Adrenal gland (tissue), 9 donors: ENCODE measurements at regions not wholly inside any gene's neighbourhood (a gene's known extent, or its start where the extent isn't known, plus 50 kb on each side); places are given as distances from the start of the nearest gene placed in this dataset.
A peak's percentile ranks its signal among the peaks of the same experiment; 100 is the strongest.

Experiments used
- DNase-seq, 7 donors: peaks; one replicate each; pipeline ENCODE4 v3.0.0-alpha.2; 2019 to 2020
- H3K27ac ChIP-seq, 5 donors: fragments of 200-600 bp; sonication (generic) in 4 of 5; 1 replicate in 3 of 5; 2 replicates in 2 of 5; pipeline versions ENCODE4 v1.5.1 to v1.8.0; 2016 to 2020; ENCODE audit warnings: mild to moderate bottlenecking in 1 of 5
- H3K27me3 ChIP-seq: fragments of 200-600 bp; 2 replicates; pipeline ENCODE4 v1.8.0; 2021
- H3K36me3 ChIP-seq, 2 donors: fragments of 200-600 bp; replicated peaks in 1 of 2; 1 replicate in 1 of 2; 2 replicates in 1 of 2; pipeline versions ENCODE4 v1.5.1 to v1.8.0; 2018 to 2022
- H3K4me1 ChIP-seq, 2 donors: fragments of 200-600 bp; replicated peaks in 1 of 2; 1 replicate in 1 of 2; 2 replicates in 1 of 2; pipeline versions ENCODE4 v1.5.1 to v1.8.0; 2018 to 2021
- H3K4me3 ChIP-seq, 4 donors: fragments of 200-600 bp; sonication (generic) in 3 of 4; one replicate each; pipeline ENCODE4 v1.5.1; 2016 to 2018
- H3K9me3 ChIP-seq, 3 donors: fragments of 200-600 bp; sonication (generic) in 1 of 3; replicated peaks in 1 of 3; 1 replicate in 2 of 3; 2 replicates in 1 of 3; pipeline versions ENCODE4 v1.5.1 to v1.8.0; 2016 to 2021
- POLR2A ChIP-seq, 2 donors: fragments of 450-650 bp; IDR thresholded peaks; one replicate each; pipeline ENCODE4 v1.6.1; 2017; ENCODE audit warnings: antibody characterized with exemption in 2 of 2, mild to moderate bottlenecking in 2 of 2, moderate library complexity in 1 of 2
- WGBS, 4 donors: extraction: QIAGEN DNeasy Blood & Tissue Kit in 2 of 4; methylation state at CpG; one replicate each; pipeline versions ENCODE4 v1.1.5 to v1.1.7; 2013 to 2017; 5-methylcytosine and 5-hydroxymethylcytosine counted together
- intact Hi-C, 2 donors: fragments of 100-400 bp; cut with DNase I; formaldehyde crosslinking; loops; one replicate each; pipeline versions ENCODE4 v1.14.1 to v1.15.0; 2022 to 2023
- TF ChIP-seq, protein P1 (sequence below), 6 experiments: fragments of 450-650 bp in 4 of 6; fragments of 200-600 bp in 2 of 6; sonication (generic) in 1 of 6; IDR thresholded peaks; 1 replicate in 5 of 6; 2 replicates in 1 of 6; pipeline versions ENCODE4 v1.5.1 to v1.8.0; 2016 to 2021; ENCODE audit warnings: antibody characterized with exemption in 6 of 6, mild to moderate bottlenecking in 2 of 6, moderate library complexity in 1 of 6
- donor health status: healthy with polysubstance abuse.
- donor health status: Bipolar disorder and iron deficiency.
- donor health status: DM: yes; HTN: yes; CAD: no.
- donor health status: DM: no; HTN: no; CAD: no.
- donor health status: DM: no; HTN: no; CAD: no.

DNA sequence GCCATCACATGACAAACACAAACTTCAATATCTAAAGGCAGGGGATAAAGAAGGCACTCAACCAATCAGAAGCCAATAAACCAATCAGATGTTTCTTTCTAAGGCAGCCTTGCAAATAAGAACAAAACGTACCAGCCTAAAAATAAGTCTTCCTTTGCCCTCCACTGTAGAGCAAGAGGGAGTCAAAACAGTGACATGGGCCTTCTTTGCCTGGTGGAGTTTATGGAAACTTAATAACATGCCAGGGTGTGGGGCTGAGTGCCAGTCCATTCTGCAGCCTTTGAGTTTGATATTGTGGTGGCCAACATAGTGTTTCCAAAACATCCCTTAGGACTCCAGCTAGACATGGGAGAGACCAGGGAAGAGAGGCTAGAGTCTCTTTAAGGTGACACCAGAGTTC is 126.1 kb upstream of the NECTIN1 start:
- H3K27me3 ChIP-seq = peaks cover 7% of the 10 kb centered on the region
- H3K4me3 ChIP-seq = no peak overlapping the region
- DNase-seq = no peak
- H3K27ac ChIP-seq = peak overlapping the region in 2 of 5 donors; percentile 2 to 17
- no peaks in the 10 kb centered on the region for H3K4me1 ChIP-seq
- H3K36me3 ChIP-seq = no peaks in the 10 kb centered on the region
- H3K9me3 ChIP-seq = no peaks in the 10 kb centered on the region
- WGBS, 4 donors = 46 to 69% (median 53%) methylated on average over 1 of the region's 1 CpG
- intact Hi-C loops = no loop called here
- TF ChIP-seq, protein P1, sequence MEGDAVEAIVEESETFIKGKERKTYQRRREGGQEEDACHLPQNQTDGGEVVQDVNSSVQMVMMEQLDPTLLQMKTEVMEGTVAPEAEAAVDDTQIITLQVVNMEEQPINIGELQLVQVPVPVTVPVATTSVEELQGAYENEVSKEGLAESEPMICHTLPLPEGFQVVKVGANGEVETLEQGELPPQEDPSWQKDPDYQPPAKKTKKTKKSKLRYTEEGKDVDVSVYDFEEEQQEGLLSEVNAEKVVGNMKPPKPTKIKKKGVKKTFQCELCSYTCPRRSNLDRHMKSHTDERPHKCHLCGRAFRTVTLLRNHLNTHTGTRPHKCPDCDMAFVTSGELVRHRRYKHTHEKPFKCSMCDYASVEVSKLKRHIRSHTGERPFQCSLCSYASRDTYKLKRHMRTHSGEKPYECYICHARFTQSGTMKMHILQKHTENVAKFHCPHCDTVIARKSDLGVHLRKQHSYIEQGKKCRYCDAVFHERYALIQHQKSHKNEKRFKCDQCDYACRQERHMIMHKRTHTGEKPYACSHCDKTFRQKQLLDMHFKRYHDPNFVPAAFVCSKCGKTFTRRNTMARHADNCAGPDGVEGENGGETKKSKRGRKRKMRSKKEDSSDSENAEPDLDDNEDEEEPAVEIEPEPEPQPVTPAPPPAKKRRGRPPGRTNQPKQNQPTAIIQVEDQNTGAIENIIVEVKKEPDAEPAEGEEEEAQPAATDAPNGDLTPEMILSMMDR (IDR thresholded peaks at IDR 0.05) = no peak
- TF ChIP-seq POLR2A (IDR thresholded peaks at IDR 0.05) = no peak

- Histone ChIP-seq H3K27ac (peak overlapping the region in 1 of 5 donors; percentile 2), H3K4me3 (no peak overlapping the region), H3K9me3 (no peaks in the 10 kb centered on the region), H3K27me3 (peaks cover 3% of the 10 kb centered on the region), H3K4me1 (no peaks in the 10 kb centered on the region), H3K36me3 (no peaks in the 10 kb centered on the region)
- 77 to 90% (median 79%) methylated on average over 7 of the region's 7 CpGs for whole genome bisulfite sequencing, 4 donors
- TF ChIP-seq, protein P1 (IDR thresholded peaks at IDR 0.05) = no peak
- no peak for TF ChIP-seq POLR2A (IDR thresholded peaks at IDR 0.05)
- intact Hi-C loops = no loop called here
- DNase-seq = peak in 1 of 7 donors; percentile 55
These were observed 125.5 kb upstream of the NECTIN1 start for GRCh38 chr11:119854521-119854920.

GRCh38 chr11:119853581-119854360 is 124.8 kb upstream of the NECTIN1 start:
- WGBS, 4 donors = 86 to 94% (median 91%) methylated on average over 8 to 15 of the region's 15 CpGs
- no peak for DNase-seq
- Histone ChIP-seq H3K9me3 (no peaks in the 10 kb centered on the region), H3K4me1 (no peaks in the 10 kb centered on the region), H3K27ac (no peak overlapping the region), H3K4me3 (no peak overlapping the region), H3K27me3 (no peaks in the 10 kb centered on the region), H3K36me3 (no peaks in the 10 kb centered on the region)
- no peak for TF ChIP-seq POLR2A (IDR thresholded peaks at IDR 0.05)
- TF ChIP-seq, protein P1 (IDR thresholded peaks at IDR 0.05) = no peak
- intact Hi-C loops = no loop called here

- Histone ChIP-seq H3K9me3 (no peaks in the 10 kb centered on the region), H3K36me3 (no peaks in the 10 kb centered on the region), H3K27ac (no peak overlapping the region), H3K4me3 (no peak overlapping the region), H3K4me1 (no peaks in the 10 kb centered on the region), H3K27me3 (no peaks in the 10 kb centered on the region)
- DNase-seq = no peak
- TF ChIP-seq, protein P1 (IDR thresholded peaks at IDR 0.05) = no peak
- no peak for TF ChIP-seq POLR2A (IDR thresholded peaks at IDR 0.05)
- 48 to 88% (median 74%) methylated on average over 2 of the region's 2 CpGs for WGBS, 4 donors
- intact Hi-C loops = no loop called here
These were observed 123.7 kb upstream of the NECTIN1 start for GRCh38 chr11:119852741-119853140.
